ENCODE measurements at regions not wholly inside any gene's neighbourhood (a gene's known extent, or its start where the extent isn't known, plus 50 kb on each side); places are given as distances from the start of the nearest gene placed in this dataset.
"Not testable (repeated sequence)": the region's sequence is repeated elsewhere in the genome, so short reads cannot be mapped to it uniquely, and the experiment has no call there.

DNA sequence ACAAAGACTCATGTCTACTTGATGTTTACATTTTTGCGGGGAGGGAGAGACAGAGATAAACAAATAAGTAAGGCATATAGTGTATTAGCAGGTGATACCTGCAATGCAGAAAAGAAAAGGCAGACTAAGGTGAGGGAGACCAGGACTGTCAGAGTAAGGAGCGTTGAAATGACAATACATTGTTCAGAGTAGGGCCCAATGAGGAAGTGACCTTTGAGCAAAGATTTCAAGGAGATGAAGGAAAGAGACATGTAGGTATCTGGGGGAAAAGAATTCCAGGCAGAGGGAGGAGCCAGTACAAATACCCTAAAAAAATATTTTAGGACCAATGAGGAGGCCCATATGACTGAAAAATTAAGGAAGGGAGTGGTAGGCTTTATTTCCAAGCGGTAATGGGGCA lies 162.7 kb upstream of the PRSS1 start:
- peaks cover 16% of the 10 kb centered on the region for H3K4me1 ChIP-seq (replicated peaks)
- H3K9me3 ChIP-seq (replicated peaks), result no peaks in the 10 kb centered on the region
- no peak overlapping the region for H3K4me3 ChIP-seq
- DNase-seq (ENCODE audit: low read depth in 1 of 2, low spot score in 2 of 2), result no peak
- no peaks in the 10 kb centered on the region for H3K36me3 ChIP-seq
- no peak overlapping the region for H3K27ac ChIP-seq
- H3K27me3 ChIP-seq (replicated peaks), result no peaks in the 10 kb centered on the region; the same call in 1 of the 2 replicates

DNA sequence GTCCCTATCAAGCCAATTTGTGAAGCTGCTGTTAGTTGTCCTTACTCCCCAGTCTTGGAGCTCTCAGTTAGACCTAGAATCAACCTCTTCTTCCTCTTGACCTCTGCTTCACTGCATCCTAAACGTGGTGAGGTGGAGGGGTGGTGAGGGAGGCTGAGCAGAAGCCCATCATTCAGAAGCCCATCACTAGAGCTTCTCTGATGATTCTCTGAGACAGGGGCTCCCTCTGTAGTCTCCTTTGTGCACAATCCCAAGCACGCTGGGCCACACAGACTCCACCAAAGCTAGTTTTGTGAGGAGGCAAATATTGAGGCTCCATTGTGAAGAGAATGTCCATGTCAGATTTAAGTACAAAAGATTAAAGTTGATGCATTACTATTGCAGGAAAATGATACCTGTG lies 163.8 kb upstream of the PRSS1 start:
- Histone ChIP-seq H3K4me3 (no peak overlapping the region), H3K27me3 (replicated peaks) (no peaks in the 10 kb centered on the region), H3K9me3 (replicated peaks) (no peaks in the 10 kb centered on the region), H3K36me3 (no peaks in the 10 kb centered on the region), H3K4me1 (replicated peaks) (peaks cover 16% of the 10 kb centered on the region), H3K27ac (no peak overlapping the region)
- no peak for DNase-seq (ENCODE audit: low read depth in 1 of 2, low spot score in 2 of 2)

DNA sequence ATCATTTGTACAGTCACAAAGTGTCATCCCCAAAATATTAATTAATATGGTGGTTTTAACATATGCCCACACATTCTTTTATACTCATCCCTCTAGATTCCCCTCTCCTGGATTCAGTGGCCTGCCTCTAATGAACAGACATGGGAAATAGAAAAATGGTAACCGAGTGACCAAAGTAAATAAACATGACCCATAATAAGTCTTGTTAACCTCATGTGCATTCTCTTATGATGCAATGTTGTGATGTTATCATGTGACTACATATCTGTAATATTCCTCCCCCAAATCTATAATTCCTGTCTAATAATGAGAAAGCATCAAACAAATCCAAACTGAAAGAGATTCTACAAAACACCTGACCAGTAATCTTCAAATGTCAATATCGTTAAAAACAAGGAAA lies 164.5 kb upstream of the PRSS1 start:
- Histone ChIP-seq H3K9me3 (replicated peaks) (no peaks in the 10 kb centered on the region), H3K4me1 (replicated peaks) (peaks cover 16% of the 10 kb centered on the region), H3K27me3 (replicated peaks) (no peaks in the 10 kb centered on the region), H3K27ac (no peak overlapping the region), H3K4me3 (no peak overlapping the region), H3K36me3 (no peaks in the 10 kb centered on the region)
- no peak for DNase-seq (ENCODE audit: low read depth in 1 of 2, low spot score in 2 of 2)

DNA sequence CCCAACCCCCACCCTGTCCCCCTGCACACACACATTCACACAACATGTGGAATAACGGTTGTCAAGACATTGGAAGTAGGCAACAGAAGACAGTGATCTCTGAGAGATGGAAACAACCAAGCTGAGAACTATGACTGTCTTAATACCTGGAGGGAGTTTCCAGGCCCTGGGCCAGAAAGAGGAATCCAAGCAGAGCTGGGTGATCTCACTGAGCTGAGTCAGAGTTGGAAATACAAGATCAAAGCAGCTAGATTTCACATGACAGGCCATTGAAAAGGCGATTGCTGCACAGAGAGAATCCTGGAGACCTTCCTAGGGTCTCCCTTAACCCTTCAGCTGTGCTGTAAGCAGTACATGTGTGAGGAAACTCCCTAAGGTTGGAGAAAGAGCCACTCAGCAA lies 165.8 kb upstream of the PRSS1 start:
- no peaks in the 10 kb centered on the region for H3K36me3 ChIP-seq
- no peaks in the 10 kb centered on the region for H3K27me3 ChIP-seq (replicated peaks)
- peak; percentile 58 to 72 for DNase-seq (ENCODE audit: low read depth in 1 of 2, low spot score in 2 of 2)
- no peaks in the 10 kb centered on the region for H3K9me3 ChIP-seq (replicated peaks)
- peak overlapping the region; percentile 40 for H3K27ac ChIP-seq
- peaks cover 16% of the 10 kb centered on the region for H3K4me1 ChIP-seq (replicated peaks)
- no peak overlapping the region for H3K4me3 ChIP-seq

DNA sequence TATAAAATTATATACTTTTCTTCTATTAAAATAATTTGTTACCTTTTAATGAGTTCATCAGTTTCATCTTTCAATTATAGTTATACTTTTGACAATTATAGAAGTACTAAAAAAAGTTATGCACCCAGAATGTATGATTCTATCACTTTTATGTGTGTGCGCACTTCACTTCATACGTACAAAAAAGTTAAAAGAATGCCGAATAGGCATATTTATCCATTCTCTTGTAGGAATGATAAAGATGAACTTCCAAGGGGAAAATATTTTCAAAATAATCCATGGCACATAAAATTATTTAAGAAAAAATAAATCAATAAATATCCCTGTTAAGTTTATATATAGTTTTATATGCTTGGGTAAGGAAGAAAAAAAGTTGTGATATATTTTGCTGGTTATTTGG lies 166.9 kb upstream of the PRSS1 start:
- Histone ChIP-seq H3K27ac (no peak overlapping the region), H3K4me3 (no peak overlapping the region), H3K4me1 (replicated peaks) (peaks cover 16% of the 10 kb centered on the region), H3K9me3 (replicated peaks) (no peaks in the 10 kb centered on the region), H3K27me3 (replicated peaks) (no peaks in the 10 kb centered on the region), H3K36me3 (no peaks in the 10 kb centered on the region)
- DNase-seq (ENCODE audit: low read depth in 1 of 2, low spot score in 2 of 2), result no peak

DNA sequence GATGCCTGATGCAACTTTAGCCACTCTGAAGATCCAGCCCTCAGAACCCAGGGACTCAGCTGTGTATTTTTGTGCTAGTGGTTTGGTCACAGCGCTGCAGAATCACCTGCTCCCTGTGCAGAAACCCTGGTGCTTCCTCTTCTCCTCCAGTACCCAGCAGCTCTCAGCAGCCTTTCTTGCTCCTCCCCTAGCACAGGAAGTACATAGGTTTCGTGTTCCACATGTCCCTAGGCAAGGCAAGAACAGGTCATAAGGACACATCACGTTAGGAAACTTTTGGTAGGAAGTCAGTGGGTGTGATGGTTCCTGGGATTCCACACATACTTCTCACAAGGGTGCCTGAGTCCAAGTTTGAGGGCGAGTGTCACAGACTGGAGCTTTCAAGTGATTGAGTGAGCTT lies 167.9 kb upstream of the PRSS1 start:
- Histone ChIP-seq H3K27ac (no peak overlapping the region), H3K36me3 (no peaks in the 10 kb centered on the region), H3K4me3 (no peak overlapping the region), H3K27me3 (replicated peaks) (no peaks in the 10 kb centered on the region), H3K4me1 (replicated peaks) (peaks cover 14% of the 10 kb centered on the region), H3K9me3 (replicated peaks) (no peaks in the 10 kb centered on the region)
- DNase-seq (ENCODE audit: low read depth in 1 of 2, low spot score in 2 of 2), result no peak

DNA sequence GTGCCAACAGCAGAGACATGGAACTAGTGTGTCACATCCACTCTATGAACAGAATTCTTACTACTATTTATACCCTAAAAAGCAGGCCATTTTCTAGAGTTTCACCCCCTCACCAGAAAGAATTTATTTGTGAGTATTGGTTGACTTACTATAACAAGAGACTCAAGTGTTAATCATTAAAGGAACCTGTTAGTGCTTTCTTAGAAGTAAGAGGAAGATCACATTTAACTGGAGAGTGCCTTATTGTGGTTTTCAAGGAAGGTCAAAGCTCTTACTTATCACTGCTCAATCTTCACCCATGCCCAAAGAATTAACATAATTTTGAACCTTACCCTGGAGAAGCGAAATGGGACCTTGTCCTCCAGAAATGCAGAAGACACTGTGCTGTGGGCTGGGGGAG lies 169.3 kb upstream of the PRSS1 start:
- Histone ChIP-seq H3K27ac (no peak overlapping the region), H3K36me3 (no peaks in the 10 kb centered on the region), H3K9me3 (replicated peaks) (no peaks in the 10 kb centered on the region), H3K4me1 (replicated peaks) (peaks cover 12% of the 10 kb centered on the region), H3K27me3 (replicated peaks) (no peaks in the 10 kb centered on the region), H3K4me3 (no peak overlapping the region)
- DNase-seq (ENCODE audit: low read depth in 1 of 2, low spot score in 2 of 2), result no peak

DNA sequence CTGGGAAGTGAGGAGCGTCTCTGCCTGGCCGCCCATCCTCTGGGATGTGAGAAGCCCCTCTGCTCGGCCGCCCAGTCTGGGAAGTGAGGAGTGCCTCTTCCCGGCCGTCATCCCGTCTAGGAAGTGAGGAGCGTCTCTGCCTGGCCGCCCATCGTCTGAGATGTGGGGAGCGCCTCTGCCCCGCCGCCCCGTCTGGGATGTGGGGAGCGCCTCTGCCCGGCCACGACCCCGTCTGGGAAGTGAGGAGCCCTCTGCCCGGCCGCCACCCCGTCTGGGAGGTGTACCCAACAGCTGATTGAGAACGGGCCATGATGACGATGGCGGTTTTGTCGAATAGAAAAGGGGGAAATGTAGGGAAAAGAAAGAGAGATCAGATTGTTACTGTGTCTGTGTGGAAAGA lies 173.9 kb upstream of the PRSS1 start:
- not testable (repeated sequence) for H3K4me3 ChIP-seq; H3K27me3 ChIP-seq (replicated peaks); DNase-seq (ENCODE audit: low read depth in 1 of 2, low spot score in 2 of 2); H3K36me3 ChIP-seq; H3K27ac ChIP-seq; H3K9me3 ChIP-seq (replicated peaks); H3K4me1 ChIP-seq (replicated peaks)

DNA sequence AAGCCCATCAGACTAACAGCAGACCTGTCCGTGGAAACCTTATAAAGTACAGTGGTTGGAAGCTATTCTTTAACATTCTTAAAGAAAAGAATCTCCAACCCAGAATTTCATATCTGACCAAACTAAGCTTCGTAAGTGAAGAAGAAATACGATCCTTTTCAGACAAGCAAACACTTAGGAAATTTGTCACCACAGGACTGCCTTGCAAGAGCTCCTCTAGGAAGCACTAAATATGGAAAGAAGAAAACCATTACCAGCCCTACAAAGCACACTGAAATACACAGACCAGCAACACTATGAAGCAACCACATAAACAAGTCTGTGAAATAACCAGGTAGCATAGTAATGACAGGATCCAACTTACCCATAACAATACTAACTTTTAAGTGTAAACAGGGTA lies 177.7 kb upstream of the PRSS1 start:
- H3K27ac ChIP-seq, result no peak overlapping the region
- peaks cover 22% of the 10 kb centered on the region for H3K4me1 ChIP-seq (replicated peaks)
- no peaks in the 10 kb centered on the region for H3K27me3 ChIP-seq (replicated peaks)
- no peak overlapping the region for H3K4me3 ChIP-seq
- no peaks in the 10 kb centered on the region for H3K9me3 ChIP-seq (replicated peaks)
- H3K36me3 ChIP-seq, result no peaks in the 10 kb centered on the region
- DNase-seq (ENCODE audit: low read depth in 1 of 2, low spot score in 2 of 2), result no peak

DNA sequence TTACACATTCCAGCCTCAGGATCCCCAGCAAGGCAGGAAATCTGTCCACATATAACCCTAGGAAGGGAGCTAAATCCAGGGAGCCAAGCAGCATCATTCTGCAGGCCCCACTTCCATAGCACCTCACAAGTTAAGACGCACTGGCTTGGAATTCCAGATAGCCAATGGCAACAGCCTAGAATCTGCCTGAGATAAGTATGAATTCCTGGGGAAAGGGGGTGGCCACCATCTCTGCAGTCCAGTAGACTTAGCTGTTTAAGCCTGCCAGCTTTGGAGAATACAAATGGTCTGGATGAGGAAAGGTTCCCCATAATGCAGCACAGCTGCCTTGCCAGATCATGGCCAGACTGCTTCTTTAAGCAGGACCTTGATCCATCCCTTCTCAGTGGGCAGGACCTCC lies 179.4 kb upstream of the PRSS1 start:
- no peaks in the 10 kb centered on the region for H3K27me3 ChIP-seq (replicated peaks)
- no peak for DNase-seq (ENCODE audit: low read depth in 1 of 2, low spot score in 2 of 2)
- no peak overlapping the region for H3K27ac ChIP-seq
- H3K9me3 ChIP-seq (replicated peaks), result no peaks in the 10 kb centered on the region
- H3K4me1 ChIP-seq (replicated peaks), result peaks cover 22% of the 10 kb centered on the region
- H3K4me3 ChIP-seq, result no peak overlapping the region
- H3K36me3 ChIP-seq, result no peaks in the 10 kb centered on the region

DNA sequence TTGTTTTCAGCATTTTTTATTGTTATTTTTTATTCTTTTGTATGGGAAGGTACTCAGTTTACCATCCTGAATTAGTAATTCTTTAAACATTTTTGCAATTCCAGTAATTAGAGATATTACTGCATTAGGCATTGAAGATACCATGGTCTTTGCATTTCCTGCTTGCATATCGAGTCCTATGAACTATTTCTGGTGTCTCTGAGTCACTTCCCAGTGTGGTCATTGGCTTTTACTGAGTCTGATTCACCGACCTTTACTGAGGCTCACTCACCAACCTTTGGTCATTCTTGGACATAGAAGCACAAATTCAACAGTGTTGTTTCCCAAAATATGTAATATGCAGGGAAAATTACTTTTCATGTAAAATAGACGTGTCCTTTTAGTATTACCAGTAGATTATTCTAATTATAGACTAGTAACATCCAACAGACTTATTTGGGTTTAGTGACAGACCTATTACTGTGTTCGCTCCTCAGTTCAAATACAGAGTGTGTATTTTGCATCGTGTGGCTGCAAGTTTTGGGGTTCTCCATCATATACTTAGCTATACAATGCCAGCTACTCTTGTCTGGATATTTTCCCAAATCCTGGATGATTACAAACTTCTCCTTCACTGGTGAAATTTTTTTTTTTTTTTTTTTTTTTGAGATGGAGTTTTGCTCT lies 180.7 kb upstream of the PRSS1 start:
- H3K4me3 ChIP-seq, result no peak overlapping the region
- no peaks in the 10 kb centered on the region for H3K27me3 ChIP-seq (replicated peaks)
- H3K27ac ChIP-seq, result no peak overlapping the region

DNA sequence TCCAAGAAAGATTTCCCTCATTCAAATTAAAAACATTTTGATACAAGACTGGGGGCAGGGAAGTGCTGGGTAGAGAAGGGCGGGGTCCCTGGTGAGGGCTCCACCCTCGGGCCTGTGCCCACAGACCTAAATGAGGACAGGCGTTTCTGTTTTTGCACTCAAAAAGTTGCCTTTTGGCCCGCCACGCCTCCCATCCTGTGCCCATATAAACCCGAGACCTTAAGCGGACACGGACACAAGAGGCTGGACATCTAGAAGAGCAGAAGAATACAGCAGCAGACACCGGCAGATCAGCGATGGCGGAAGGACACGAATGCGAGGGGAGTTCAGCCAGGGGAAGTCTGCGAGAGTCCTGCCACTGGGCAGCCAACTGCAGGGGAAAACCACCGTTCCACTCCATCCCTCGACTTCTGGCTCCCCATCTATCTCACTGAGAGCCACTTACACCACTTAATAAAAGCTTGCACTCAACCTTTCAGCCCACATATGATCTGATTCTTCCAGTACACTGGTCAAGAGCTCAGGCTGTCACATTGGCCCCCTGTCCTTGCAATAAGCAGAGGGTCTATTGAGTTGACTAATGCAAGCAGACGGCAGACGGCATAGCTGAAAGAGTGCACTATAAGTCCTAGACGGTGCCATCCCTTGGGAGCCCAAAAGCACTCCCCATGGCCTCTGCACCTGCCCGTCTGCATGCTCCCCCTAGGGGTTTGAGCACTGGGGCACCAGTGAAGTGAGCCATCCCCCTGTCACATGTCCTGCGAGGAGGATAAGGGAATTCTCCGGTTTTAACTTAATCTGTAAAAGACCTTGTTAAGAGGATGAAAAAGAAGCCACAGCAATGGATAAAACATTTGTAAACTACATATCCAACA lies 181.8 kb upstream of the PRSS1 start:
- no peaks in the 10 kb centered on the region for H3K9me3 ChIP-seq (replicated peaks)
- H3K36me3 ChIP-seq, result no peaks in the 10 kb centered on the region
- no peak for DNase-seq (ENCODE audit: low read depth in 1 of 2, low spot score in 2 of 2)
- no peaks in the 10 kb centered on the region for H3K27me3 ChIP-seq (replicated peaks)
- H3K27ac ChIP-seq, result no peak overlapping the region
- no peak overlapping the region for H3K4me3 ChIP-seq
- peaks cover 35% of the 10 kb centered on the region for H3K4me1 ChIP-seq (replicated peaks)

More for the DNA sequence above, 180.7 kb upstream of the PRSS1 start:
- DNase-seq (ENCODE audit: low read depth in 1 of 2, low spot score in 2 of 2), result peak in 1 of 2 experiments; percentile 41
- Histone ChIP-seq H3K9me3 (replicated peaks) (no peaks in the 10 kb centered on the region), H3K36me3 (no peaks in the 10 kb centered on the region), H3K4me1 (replicated peaks) (peaks cover 24% of the 10 kb centered on the region)

DNA sequence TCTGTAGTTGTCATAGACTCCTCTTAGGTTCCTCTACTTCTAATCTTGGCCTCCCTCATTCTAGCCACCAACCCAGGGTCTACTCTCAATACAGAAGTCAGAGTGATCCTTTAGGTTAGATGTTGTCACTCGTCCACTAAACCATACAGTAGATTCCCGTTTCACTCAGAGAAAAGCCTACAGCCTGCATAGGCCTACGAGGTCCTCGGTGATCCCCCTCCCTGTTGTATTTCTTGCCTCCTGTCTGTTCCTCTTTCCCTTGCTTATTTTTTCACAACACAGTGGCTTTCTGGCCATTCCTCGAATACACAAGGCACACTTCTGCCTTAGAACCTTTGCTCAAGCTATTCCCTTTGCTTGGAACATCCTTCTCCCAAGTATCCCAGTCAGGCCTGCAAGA lies 183.0 kb upstream of the PRSS1 start:
- Histone ChIP-seq H3K9me3 (replicated peaks) (no peaks in the 10 kb centered on the region), H3K4me3 (no peak overlapping the region), H3K36me3 (no peaks in the 10 kb centered on the region), H3K27me3 (replicated peaks) (no peaks in the 10 kb centered on the region), H3K27ac (no peak overlapping the region), H3K4me1 (replicated peaks) (peaks cover 35% of the 10 kb centered on the region)
- DNase-seq (ENCODE audit: low read depth in 1 of 2, low spot score in 2 of 2), result no peak

DNA sequence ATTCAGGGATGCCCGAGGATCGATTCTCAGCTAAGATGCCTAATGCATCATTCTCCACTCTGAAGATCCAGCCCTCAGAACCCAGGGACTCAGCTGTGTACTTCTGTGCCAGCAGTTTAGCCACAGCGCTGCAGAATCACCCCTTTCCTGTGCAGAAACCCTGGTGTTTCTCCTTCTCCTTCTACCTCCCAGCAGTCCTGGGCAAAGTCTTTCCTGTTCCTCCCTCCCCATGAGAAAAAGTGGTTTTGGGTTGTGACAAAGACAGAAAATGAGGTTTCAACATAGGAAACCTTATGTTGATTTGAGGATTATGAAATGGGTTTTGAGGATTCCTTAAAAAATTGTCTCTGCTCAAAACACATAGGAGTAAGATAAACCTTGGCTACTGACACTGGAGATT lies 185.1 kb upstream of the PRSS1 start:
- not testable (repeated sequence) for H3K36me3 ChIP-seq; H3K4me3 ChIP-seq; H3K27me3 ChIP-seq (replicated peaks); H3K27ac ChIP-seq; DNase-seq (ENCODE audit: low read depth in 1 of 2, low spot score in 2 of 2); H3K9me3 ChIP-seq (replicated peaks)
- H3K4me1 ChIP-seq (replicated peaks), result peaks cover 41% of the 10 kb centered on the region

All from SJSA1 (cell line).